NCI-H2107 treated with DMSO at 0.1 percent for 48 hours (cell line): ENCODE measurements at regions not wholly inside any gene's neighbourhood (a gene's known extent, or its start where the extent isn't known, plus 50 kb on each side); places are given as distances from the start of the nearest gene placed in this dataset.

Source experiments
- DNase-seq: peaks from one replicate; lab custom pipeline; 2025; ENCODE audit not compliant: unreplicated experiment; lab: John Stamatoyannopoulos, UW

- no peak for DNase-seq
Measured at GRCh38 chr1:5575396-5575940, 416.8 kb downstream of the NPHP4 start.

- no peak for DNase-seq
Measured at GRCh38 chr1:5574641-5575040, 417.6 kb downstream of the NPHP4 start.

- no peak for DNase-seq
Measured at GRCh38 chr1:5572794-5573193, 419.4 kb downstream of the NPHP4 start.

- DNase-seq, result no peak
Measured at GRCh38 chr1:5571861-5572401, 420.3 kb downstream of the NPHP4 start.

- no peak for DNase-seq
Measured at GRCh38 chr1:5571438-5571837, 420.8 kb downstream of the NPHP4 start.

- DNase-seq, result no peak
Measured at GRCh38 chr1:5570931-5571330, 421.3 kb downstream of the NPHP4 start.

GRCh38 chr1:5568321-5568720, 423.9 kb downstream of the NPHP4 start:
- DNase-seq, result no peak

GRCh38 chr1:5567839-5568238, 424.4 kb downstream of the NPHP4 start:
- no peak for DNase-seq

- no peak for DNase-seq
Measured at GRCh38 chr1:5566924-5567323, 425.3 kb downstream of the NPHP4 start.

GRCh38 chr1:5565281-5566125, 426.7 kb downstream of the NPHP4 start:
- DNase-seq, result no peak

GRCh38 chr1:5564578-5565257, 427.5 kb downstream of the NPHP4 start:
- DNase-seq, result no peak

GRCh38 chr1:5563861-5564577, 428.2 kb downstream of the NPHP4 start:
- DNase-seq, result no peak

GRCh38 chr1:5562769-5563168, 429.5 kb downstream of the NPHP4 start:
- DNase-seq, result no peak

- no peak for DNase-seq
Measured at GRCh38 chr1:5562331-5562730, 429.9 kb downstream of the NPHP4 start.

GRCh38 chr1:5559078-5559477, 433.1 kb downstream of the NPHP4 start:
- no peak for DNase-seq

GRCh38 chr1:5555853-5556252, 436.4 kb downstream of the NPHP4 start:
- no peak for DNase-seq

GRCh38 chr1:5554784-5555183, 437.4 kb downstream of the NPHP4 start:
- DNase-seq, result no peak

- DNase-seq, result no peak
Measured at GRCh38 chr1:5554111-5554510, 438.1 kb downstream of the NPHP4 start.

GRCh38 chr1:5552787-5553484, 439.3 kb downstream of the NPHP4 start:
- DNase-seq, result no peak

GRCh38 chr1:5551274-5551975, 440.8 kb downstream of the NPHP4 start:
- DNase-seq, result no peak
